ENCODE measurements at regions not wholly inside any gene's neighbourhood (a gene's known extent, or its start where the extent isn't known, plus 50 kb on each side); places are given as distances from the start of the nearest gene placed in this dataset.
"Not testable (repeated sequence)": the region's sequence is repeated elsewhere in the genome, so short reads cannot be mapped to it uniquely, and the experiment has no call there.

DNA sequence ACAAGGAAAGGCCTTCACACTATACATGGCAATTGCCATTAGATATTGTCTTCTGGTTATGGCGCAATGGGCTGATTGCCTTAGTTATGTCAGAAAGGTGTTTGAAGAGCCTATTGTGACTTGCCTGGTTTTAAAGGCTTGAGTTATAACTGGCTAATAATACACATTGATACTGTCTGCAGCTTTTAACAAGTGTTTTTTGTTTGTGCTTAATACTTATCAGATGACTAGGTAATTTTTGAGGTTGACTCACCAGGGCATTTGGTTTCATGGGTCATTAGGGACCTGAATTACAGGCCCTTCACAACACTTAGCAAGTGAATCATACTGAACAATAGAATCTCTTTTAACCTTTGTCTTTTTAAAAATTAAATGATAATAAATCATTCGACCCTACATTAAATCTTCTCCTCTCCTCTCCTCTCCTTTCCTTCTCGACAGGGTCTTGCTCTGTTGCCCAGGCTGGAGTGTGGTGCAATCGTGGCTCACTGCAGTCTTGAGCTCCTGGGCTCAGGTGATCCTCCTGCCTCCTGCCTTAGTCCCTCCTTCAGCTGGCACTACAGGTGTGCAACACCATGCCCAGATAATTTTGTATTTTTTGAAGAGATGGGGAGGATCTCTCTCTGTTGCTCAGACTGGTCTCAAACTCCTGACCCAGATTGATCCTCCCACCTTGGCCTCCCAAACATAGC is 196.3 kb downstream of the JCAD start (continued):
- TF ChIP-seq, protein P1, sequence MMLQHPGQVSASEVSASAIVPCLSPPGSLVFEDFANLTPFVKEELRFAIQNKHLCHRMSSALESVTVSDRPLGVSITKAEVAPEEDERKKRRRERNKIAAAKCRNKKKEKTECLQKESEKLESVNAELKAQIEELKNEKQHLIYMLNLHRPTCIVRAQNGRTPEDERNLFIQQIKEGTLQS (IDR thresholded peaks at IDR 0.05): no peak
- TF ChIP-seq JUND (IDR thresholded peaks at IDR 0.05) (no peak), HNF4A (conservative IDR thresholded peaks at IDR 0.05) (no peak)

DNA sequence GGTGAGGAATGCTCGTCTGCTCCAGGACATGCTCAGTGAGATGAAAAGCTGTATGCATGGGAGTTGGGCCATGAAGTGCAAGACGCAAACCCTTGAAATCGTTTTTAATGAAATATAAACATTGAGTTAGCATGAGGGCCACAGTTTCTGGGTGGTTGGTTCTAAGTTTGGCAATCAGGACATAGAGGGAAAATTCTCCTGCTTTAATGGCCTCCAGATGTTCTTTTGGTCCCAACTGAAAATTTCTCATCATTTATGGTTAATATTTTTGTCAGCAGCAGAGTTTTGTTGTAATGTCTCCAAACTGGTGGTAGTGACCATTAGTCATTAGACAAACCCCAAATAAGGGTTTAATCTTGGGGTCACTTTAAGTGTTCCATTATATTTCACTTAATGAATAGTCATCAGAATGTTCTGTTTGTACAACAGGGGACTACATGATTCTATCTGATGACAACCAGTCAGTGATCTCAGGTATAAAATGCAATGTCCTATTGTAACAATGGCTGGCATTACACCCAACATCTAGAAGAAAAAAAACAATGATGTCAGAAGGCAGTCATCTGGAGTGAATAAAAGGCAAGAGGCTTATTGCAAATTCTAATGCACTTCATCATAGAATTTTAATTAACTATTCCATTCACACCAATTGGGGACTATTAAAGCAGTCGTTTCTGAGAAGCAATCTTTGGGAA is 197.4 kb downstream of the JCAD start:
- 84% methylated on average over 4 of the region's 4 CpGs for WGBS
- no peak overlapping the region for H3K27ac ChIP-seq (ENCODE audit: low read depth in 1 of 2, low read length in 2 of 2)
- TF ChIP-seq JUND (IDR thresholded peaks at IDR 0.05): no peak
- no peak for TF ChIP-seq NR2F2 (IDR thresholded peaks at IDR 0.05)
- no peak for TF ChIP-seq YY1 (IDR thresholded peaks at IDR 0.05)
- TF ChIP-seq HNF4G (IDR thresholded peaks at IDR 0.05): no peak
- TF ChIP-seq, protein P1 (IDR thresholded peaks at IDR 0.05): no peak
- TF ChIP-seq RAD21 (IDR thresholded peaks at IDR 0.05): no peak
- no peak for TF ChIP-seq TAF1 (conservative IDR thresholded peaks at IDR 0.05)
- TF ChIP-seq RXRA (IDR thresholded peaks at IDR 0.05): no peak
- TF ChIP-seq, protein P2, sequence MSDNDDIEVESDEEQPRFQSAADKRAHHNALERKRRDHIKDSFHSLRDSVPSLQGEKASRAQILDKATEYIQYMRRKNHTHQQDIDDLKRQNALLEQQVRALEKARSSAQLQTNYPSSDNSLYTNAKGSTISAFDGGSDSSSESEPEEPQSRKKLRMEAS (IDR thresholded peaks at IDR 0.05): no peak
- TF ChIP-seq, protein P3, sequence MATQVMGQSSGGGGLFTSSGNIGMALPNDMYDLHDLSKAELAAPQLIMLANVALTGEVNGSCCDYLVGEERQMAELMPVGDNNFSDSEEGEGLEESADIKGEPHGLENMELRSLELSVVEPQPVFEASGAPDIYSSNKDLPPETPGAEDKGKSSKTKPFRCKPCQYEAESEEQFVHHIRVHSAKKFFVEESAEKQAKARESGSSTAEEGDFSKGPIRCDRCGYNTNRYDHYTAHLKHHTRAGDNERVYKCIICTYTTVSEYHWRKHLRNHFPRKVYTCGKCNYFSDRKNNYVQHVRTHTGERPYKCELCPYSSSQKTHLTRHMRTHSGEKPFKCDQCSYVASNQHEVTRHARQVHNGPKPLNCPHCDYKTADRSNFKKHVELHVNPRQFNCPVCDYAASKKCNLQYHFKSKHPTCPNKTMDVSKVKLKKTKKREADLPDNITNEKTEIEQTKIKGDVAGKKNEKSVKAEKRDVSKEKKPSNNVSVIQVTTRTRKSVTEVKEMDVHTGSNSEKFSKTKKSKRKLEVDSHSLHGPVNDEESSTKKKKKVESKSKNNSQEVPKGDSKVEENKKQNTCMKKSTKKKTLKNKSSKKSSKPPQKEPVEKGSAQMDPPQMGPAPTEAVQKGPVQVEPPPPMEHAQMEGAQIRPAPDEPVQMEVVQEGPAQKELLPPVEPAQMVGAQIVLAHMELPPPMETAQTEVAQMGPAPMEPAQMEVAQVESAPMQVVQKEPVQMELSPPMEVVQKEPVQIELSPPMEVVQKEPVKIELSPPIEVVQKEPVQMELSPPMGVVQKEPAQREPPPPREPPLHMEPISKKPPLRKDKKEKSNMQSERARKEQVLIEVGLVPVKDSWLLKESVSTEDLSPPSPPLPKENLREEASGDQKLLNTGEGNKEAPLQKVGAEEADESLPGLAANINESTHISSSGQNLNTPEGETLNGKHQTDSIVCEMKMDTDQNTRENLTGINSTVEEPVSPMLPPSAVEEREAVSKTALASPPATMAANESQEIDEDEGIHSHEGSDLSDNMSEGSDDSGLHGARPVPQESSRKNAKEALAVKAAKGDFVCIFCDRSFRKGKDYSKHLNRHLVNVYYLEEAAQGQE (IDR thresholded peaks at IDR 0.05): no peak
- TF ChIP-seq FOXA1 (IDR thresholded peaks at IDR 0.05): no peak
- TF ChIP-seq, protein P4, sequence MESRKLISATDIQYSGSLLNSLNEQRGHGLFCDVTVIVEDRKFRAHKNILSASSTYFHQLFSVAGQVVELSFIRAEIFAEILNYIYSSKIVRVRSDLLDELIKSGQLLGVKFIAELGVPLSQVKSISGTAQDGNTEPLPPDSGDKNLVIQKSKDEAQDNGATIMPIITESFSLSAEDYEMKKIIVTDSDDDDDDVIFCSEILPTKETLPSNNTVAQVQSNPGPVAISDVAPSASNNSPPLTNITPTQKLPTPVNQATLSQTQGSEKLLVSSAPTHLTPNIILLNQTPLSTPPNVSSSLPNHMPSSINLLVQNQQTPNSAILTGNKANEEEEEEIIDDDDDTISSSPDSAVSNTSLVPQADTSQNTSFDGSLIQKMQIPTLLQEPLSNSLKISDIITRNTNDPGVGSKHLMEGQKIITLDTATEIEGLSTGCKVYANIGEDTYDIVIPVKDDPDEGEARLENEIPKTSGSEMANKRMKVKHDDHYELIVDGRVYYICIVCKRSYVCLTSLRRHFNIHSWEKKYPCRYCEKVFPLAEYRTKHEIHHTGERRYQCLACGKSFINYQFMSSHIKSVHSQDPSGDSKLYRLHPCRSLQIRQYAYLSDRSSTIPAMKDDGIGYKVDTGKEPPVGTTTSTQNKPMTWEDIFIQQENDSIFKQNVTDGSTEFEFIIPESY (IDR thresholded peaks at IDR 0.05): no peak
- TF ChIP-seq SP1 (IDR thresholded peaks at IDR 0.05): no peak
- TF ChIP-seq, protein P5, sequence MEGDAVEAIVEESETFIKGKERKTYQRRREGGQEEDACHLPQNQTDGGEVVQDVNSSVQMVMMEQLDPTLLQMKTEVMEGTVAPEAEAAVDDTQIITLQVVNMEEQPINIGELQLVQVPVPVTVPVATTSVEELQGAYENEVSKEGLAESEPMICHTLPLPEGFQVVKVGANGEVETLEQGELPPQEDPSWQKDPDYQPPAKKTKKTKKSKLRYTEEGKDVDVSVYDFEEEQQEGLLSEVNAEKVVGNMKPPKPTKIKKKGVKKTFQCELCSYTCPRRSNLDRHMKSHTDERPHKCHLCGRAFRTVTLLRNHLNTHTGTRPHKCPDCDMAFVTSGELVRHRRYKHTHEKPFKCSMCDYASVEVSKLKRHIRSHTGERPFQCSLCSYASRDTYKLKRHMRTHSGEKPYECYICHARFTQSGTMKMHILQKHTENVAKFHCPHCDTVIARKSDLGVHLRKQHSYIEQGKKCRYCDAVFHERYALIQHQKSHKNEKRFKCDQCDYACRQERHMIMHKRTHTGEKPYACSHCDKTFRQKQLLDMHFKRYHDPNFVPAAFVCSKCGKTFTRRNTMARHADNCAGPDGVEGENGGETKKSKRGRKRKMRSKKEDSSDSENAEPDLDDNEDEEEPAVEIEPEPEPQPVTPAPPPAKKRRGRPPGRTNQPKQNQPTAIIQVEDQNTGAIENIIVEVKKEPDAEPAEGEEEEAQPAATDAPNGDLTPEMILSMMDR (IDR thresholded peaks at IDR 0.05; ENCODE audit: low read depth, low read length, missing input control): no peak
- no peak for TF ChIP-seq HNF4A (conservative IDR thresholded peaks at IDR 0.05)
- no peak for TF ChIP-seq EGR1 (IDR thresholded peaks at IDR 0.05; ENCODE audit: low read depth in 2 of 2)
- peaks cover 0 to 8% (median 7%) of the 10 kb centered on the region in 4 donors for H3K4me1 ChIP-seq (ENCODE audit: control insufficient read depth in 4 of 4, insufficient read depth in 4 of 4, low read length in 3 of 4)
- no peaks in the 10 kb centered on the region for H3K27me3 ChIP-seq (ENCODE audit: control insufficient read depth in 4 of 4, insufficient read depth in 4 of 4, low read length in 3 of 4)
- no peak for DNase-seq (ENCODE audit: low spot score)
- no peak overlapping the region for H3K4me3 ChIP-seq (ENCODE audit: low read depth in 1 of 3, low read length in 3 of 3)
- H3K9ac ChIP-seq (ENCODE audit: low read depth in 1 of 2, low read length in 2 of 2): no peak overlapping the region
- no peaks in the 10 kb centered on the region for H3K9me3 ChIP-seq (ENCODE audit: control insufficient read depth in 4 of 4, low read length in 3 of 4)
- H3K36me3 ChIP-seq (ENCODE audit: control insufficient read depth in 4 of 4, insufficient read depth in 3 of 4, low read depth in 1 of 4, low read length in 3 of 4): no peaks in the 10 kb centered on the region

DNA sequence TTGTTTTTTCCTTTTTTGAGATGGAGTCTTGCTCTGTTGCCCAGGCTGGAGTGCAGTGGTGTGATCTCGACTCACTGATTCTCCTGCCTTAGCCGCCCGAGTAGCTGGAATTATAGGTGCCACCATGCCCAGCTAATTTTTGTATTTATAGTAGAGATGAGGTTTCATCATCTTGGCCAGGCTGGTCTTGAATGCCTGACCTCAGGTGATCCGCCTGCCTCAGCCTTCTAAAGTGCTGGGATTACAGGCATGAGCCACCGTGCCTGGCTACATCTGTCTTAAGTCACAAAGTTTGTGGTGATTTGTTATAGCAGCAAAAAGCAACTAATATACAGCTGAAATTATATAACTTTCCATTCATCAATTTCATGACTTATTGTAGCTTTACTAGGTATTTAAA is 198.2 kb downstream of the JCAD start:
- not testable (repeated sequence) for H3K9ac ChIP-seq (ENCODE audit: low read depth in 1 of 2, low read length in 2 of 2); H3K27ac ChIP-seq (ENCODE audit: low read depth in 1 of 2, low read length in 2 of 2); H3K4me1 ChIP-seq (ENCODE audit: control insufficient read depth in 4 of 4, insufficient read depth in 4 of 4, low read length in 3 of 4); H3K4me3 ChIP-seq (ENCODE audit: low read depth in 1 of 3, low read length in 3 of 3); H3K36me3 ChIP-seq (ENCODE audit: control insufficient read depth in 4 of 4, insufficient read depth in 3 of 4, low read depth in 1 of 4, low read length in 3 of 4); H3K27me3 ChIP-seq (ENCODE audit: control insufficient read depth in 4 of 4, insufficient read depth in 4 of 4, low read length in 3 of 4); H3K9me3 ChIP-seq (ENCODE audit: control insufficient read depth in 4 of 4, low read length in 3 of 4); DNase-seq (ENCODE audit: low spot score)
- WGBS: 94% methylated on average over 5 of the region's 5 CpGs
